PC-9 (cell line): ENCODE measurements at regions not wholly inside any gene's neighbourhood (a gene's known extent, or its start where the extent isn't known, plus 50 kb on each side); places are given as distances from the start of the nearest gene placed in this dataset.

Experiments
- CTCF ChIP-seq: fragments of 200-600 bp; sonication (generic); conservative IDR thresholded peaks from 2 replicates; pipeline ENCODE4 v1.6.1; 2017; ENCODE audit warnings: mixed run types, antibody characterized with exemption, mild to moderate bottlenecking, moderate library complexity
- EZH2 ChIP-seq: fragments of 200-600 bp; sonication (generic); IDR thresholded peaks from 2 replicates; pipeline ENCODE4 v1.8.0; 2017; ENCODE audit warnings: antibody characterized with exemption, low read depth

GRCh38 chr4:40693946-40694345 lies 55.8 kb upstream of the NSUN7 start:
- no peak for TF ChIP-seq EZH2
- no peak for TF ChIP-seq CTCF
